ENCODE measurements at regions not wholly inside any gene's neighbourhood (a gene's known extent, or its start where the extent isn't known, plus 50 kb on each side); places are given as distances from the start of the nearest gene placed in this dataset.

DNA sequence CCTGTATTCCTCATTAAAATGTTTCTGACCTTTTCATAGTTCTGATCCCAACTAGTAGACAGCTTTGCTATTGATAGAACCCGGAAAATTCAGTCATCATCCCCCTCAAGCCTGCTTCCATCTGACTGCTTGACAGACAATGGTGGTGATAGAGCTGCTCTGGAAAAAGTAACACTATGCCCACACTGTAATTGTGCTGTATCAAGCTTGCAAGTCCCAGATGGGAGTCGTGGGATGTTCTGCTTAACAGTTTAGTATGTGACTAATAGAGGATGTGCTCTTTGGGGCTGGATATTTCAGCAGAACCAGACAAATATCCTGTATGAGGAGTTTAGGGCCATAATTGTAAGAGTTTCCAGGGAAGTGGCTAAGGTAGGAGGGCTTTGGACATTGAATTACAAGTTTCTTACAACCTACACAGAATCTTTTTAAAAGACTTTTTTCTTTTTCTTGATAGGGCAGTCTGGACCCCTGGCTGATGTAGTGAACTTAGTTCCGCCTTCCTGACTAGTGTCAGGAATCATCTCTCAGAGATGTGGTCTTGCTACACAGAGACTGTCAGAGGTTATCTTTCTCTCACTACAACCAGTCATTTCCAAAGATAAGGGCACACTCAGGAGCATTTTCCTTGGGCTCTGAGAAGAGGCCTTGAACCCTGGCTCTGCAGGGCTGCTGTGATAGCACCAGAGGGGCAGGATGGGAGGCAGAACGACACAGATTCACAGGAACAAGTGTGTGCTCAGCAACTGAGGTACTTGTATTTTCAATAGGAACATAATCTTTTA is 158.0 kb upstream of the RBMS1 start:
- TF ChIP-seq EZH2 (IDR thresholded peaks at IDR 0.05; ENCODE audit: borderline replicate concordance, low read depth, low read length, poor library complexity, severe bottlenecking) = no peak
- TF ChIP-seq, protein P1, sequence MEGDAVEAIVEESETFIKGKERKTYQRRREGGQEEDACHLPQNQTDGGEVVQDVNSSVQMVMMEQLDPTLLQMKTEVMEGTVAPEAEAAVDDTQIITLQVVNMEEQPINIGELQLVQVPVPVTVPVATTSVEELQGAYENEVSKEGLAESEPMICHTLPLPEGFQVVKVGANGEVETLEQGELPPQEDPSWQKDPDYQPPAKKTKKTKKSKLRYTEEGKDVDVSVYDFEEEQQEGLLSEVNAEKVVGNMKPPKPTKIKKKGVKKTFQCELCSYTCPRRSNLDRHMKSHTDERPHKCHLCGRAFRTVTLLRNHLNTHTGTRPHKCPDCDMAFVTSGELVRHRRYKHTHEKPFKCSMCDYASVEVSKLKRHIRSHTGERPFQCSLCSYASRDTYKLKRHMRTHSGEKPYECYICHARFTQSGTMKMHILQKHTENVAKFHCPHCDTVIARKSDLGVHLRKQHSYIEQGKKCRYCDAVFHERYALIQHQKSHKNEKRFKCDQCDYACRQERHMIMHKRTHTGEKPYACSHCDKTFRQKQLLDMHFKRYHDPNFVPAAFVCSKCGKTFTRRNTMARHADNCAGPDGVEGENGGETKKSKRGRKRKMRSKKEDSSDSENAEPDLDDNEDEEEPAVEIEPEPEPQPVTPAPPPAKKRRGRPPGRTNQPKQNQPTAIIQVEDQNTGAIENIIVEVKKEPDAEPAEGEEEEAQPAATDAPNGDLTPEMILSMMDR (conservative IDR thresholded peaks at IDR 0.05; ENCODE audit: low read depth, low read length) = no peak
